ENCODE measurements at regions not wholly inside any gene's neighbourhood (a gene's known extent, or its start where the extent isn't known, plus 50 kb on each side); places are given as distances from the start of the nearest gene placed in this dataset.

GRCh38 chr11:27863637-27864036 lies 163.4 kb upstream of the BDNF start (continued):
- no peak for TF ChIP-seq NRF1 (conservative IDR thresholded peaks at IDR 0.05; ENCODE audit: low read depth, low read length)

GRCh38 chr11:27861706-27862430 lies 161.6 kb upstream of the BDNF start:
- no peak overlapping the region for H3K27ac ChIP-seq (ENCODE audit: control insufficient read depth, insufficient read depth)
- H3K36me3 ChIP-seq (ENCODE audit: control insufficient read depth in 2 of 2, insufficient read depth in 2 of 2, low read length in 1 of 2), result no peaks in the 10 kb centered on the region
- FAIRE-seq, result no peak
- intact Hi-C loops (cut with micrococcal nuclease; ENCODE audit: unreplicated experiment) (no loop called here), in situ Hi-C loops (cut with MboI) (no loop called here)
- H3K4me2 ChIP-seq (ENCODE audit: control insufficient read depth, insufficient read depth), result no peak overlapping the region
- BruUV-seq (replicated peaks), result no TSS peak
- H3K9me3 ChIP-seq (replicated peaks; ENCODE audit: control insufficient read depth, insufficient read depth, low read length), result no peaks in the 10 kb centered on the region
- 9% methylated on average over 4 of the region's 4 CpGs for WGBS (ENCODE audit: insufficient coverage, insufficient replicate concordance, low lambda C conversion rate, missing lambda C conversion rate)
- H3K4me3 ChIP-seq, result no peak overlapping the region
- CTCF ChIA-PET, result no interaction called here
- H3K27me3 ChIP-seq (replicated peaks in 1 of 2; ENCODE audit: control insufficient read depth in 2 of 2, insufficient read depth in 2 of 2, low read length in 1 of 2), result no peaks in the 10 kb centered on the region
- POLR2A ChIA-PET, result no interaction called here
- H3K9ac ChIP-seq (ENCODE audit: control insufficient read depth, insufficient read depth, low read length), result no peak overlapping the region
- RAD21 ChIA-PET (ENCODE audit: unreplicated experiment), result interaction anchor here (0.6 kb wide), 1 partner anchor 153 kb away, joined by 3 read pairs; no protein-coding TSS in a partner anchor
- no peak overlapping the region for H2AFZ ChIP-seq (ENCODE audit: control insufficient read depth, low read depth, low read length)
- no peaks in the 10 kb centered on the region for H3K79me2 ChIP-seq (ENCODE audit: control insufficient read depth, insufficient read depth, low read length)
- no peak for DNase-seq (ENCODE audit: low read depth, low spot score)
- no peaks in the 10 kb centered on the region for H3K4me1 ChIP-seq (ENCODE audit: control insufficient read depth, insufficient read depth, low read length)
- TF ChIP-seq ZNF24 (IDR thresholded peaks at IDR 0.05), result no peak
- no peak for TF ChIP-seq CREM (IDR thresholded peaks at IDR 0.05; ENCODE audit: low read depth)
- TF ChIP-seq SMC3 (IDR thresholded peaks at IDR 0.05; ENCODE audit: borderline replicate concordance, low read length), result no peak
- no peak for TF ChIP-seq SKIL (IDR thresholded peaks at IDR 0.05; ENCODE audit: low read depth, poor library complexity, severe bottlenecking)
- TF ChIP-seq USF2 (IDR thresholded peaks at IDR 0.05; ENCODE audit: borderline replicate concordance, low read depth, low read length), result no peak
- TF ChIP-seq TCF7 (IDR thresholded peaks at IDR 0.05; ENCODE audit: borderline replicate concordance), result no peak
- no peak for TF ChIP-seq ASH2L (IDR thresholded peaks at IDR 0.05; ENCODE audit: borderline replicate concordance, low read depth)
- no peak for TF ChIP-seq USF1 (IDR thresholded peaks at IDR 0.05; ENCODE audit: borderline replicate concordance, extremely low read length, insufficient read depth, low read depth, low read length)
- SMC1A ChIA-PET (ENCODE audit: uncharacterized antibody, unreplicated experiment), result interaction anchor here (0.9 to 2.0 kb wide), 3 partner anchors 9 to 52 kb away, joined by 3 to 6 read pairs (median 4); no protein-coding TSS in a partner anchor
- H4K20me1 ChIP-seq (ENCODE audit: control insufficient read depth, insufficient read depth), result no peaks in the 10 kb centered on the region
- ATAC-seq, result no peak
